Type B pancreatic cell (in vitro differentiated cells): ENCODE measurements at regions not wholly inside any gene's neighbourhood (a gene's known extent, or its start where the extent isn't known, plus 50 kb on each side); places are given as distances from the start of the nearest gene placed in this dataset.

Experiments
- DNase-seq: peaks from one replicate; pipeline ENCODE4 v3.0.0; 2021; ENCODE audit warnings: mixed read lengths; ENCODE audit not compliant: unreplicated experiment; ENCODE audit errors: extremely low spot score
- H3K27ac Mint-ChIP-seq: 2 replicates; pipeline ENCODE4 v1.8.0; 2021; ENCODE audit warnings: mild to moderate bottlenecking, mixed read lengths
- H3K27me3 Mint-ChIP-seq: 2 replicates; pipeline ENCODE4 v1.8.0; 2021; ENCODE audit warnings: mixed read lengths
- H3K36me3 Mint-ChIP-seq: 2 replicates; pipeline ENCODE4 v1.8.0; 2021; ENCODE audit warnings: mixed read lengths
- H3K4me1 Mint-ChIP-seq: one replicate; pipeline ENCODE4 v1.8.0; 2021; ENCODE audit warnings: mixed read lengths; ENCODE audit not compliant: unreplicated experiment
- H3K4me3 Mint-ChIP-seq: 2 replicates; pipeline ENCODE4 v1.8.0; 2021; ENCODE audit warnings: mild to moderate bottlenecking, mixed read lengths
- H3K9me3 Mint-ChIP-seq: 2 replicates; pipeline ENCODE4 v1.8.0; 2021; ENCODE audit warnings: mixed read lengths
- CTCF ChIP-seq: fragments of 200-600 bp; sonication (generic); conservative IDR thresholded peaks from 2 replicates; pipeline ENCODE4 v1.5.0; 2021; ENCODE audit warnings: antibody characterized with exemption, mild to moderate bottlenecking

- H3K9me3 Mint-ChIP-seq, result no peaks in the 10 kb centered on the region
- no peaks in the 10 kb centered on the region for H3K4me1 Mint-ChIP-seq
- H3K36me3 Mint-ChIP-seq, result no peaks in the 10 kb centered on the region
- H3K27me3 Mint-ChIP-seq, result no peaks in the 10 kb centered on the region
- H3K4me3 Mint-ChIP-seq, result no peak overlapping the region
- DNase-seq, result no peak
- TF ChIP-seq CTCF, result no peak
- no peak overlapping the region for H3K27ac Mint-ChIP-seq
Observed at GRCh38 chr18:67926929-67927864, 410.7 kb upstream of the DSEL start.

- H3K9me3 Mint-ChIP-seq, result no peaks in the 10 kb centered on the region
- H3K27me3 Mint-ChIP-seq, result no peaks in the 10 kb centered on the region
- H3K4me1 Mint-ChIP-seq, result no peaks in the 10 kb centered on the region
- TF ChIP-seq CTCF, result no peak
- DNase-seq, result no peak
- no peak overlapping the region for H3K27ac Mint-ChIP-seq
- H3K36me3 Mint-ChIP-seq, result no peaks in the 10 kb centered on the region
- no peak overlapping the region for H3K4me3 Mint-ChIP-seq
Observed at GRCh38 chr18:67924656-67925055, 408.1 kb upstream of the DSEL start.

GRCh38 chr18:67919316-67919715, 402.8 kb upstream of the DSEL start:
- no peak for DNase-seq
- Mint-ChIP-seq H3K9me3 (no peaks in the 10 kb centered on the region), H3K4me1 (peaks cover 4% of the 10 kb centered on the region), H3K4me3 (no peak overlapping the region), H3K27me3 (no peaks in the 10 kb centered on the region), H3K36me3 (no peaks in the 10 kb centered on the region), H3K27ac (no peak overlapping the region)
- TF ChIP-seq CTCF, result no peak

- no peak overlapping the region for H3K27ac Mint-ChIP-seq
- no peak for TF ChIP-seq CTCF
- no peaks in the 10 kb centered on the region for H3K27me3 Mint-ChIP-seq
- H3K36me3 Mint-ChIP-seq, result no peaks in the 10 kb centered on the region
- peaks cover 4% of the 10 kb centered on the region for H3K4me1 Mint-ChIP-seq
- no peak for DNase-seq
- H3K9me3 Mint-ChIP-seq, result no peaks in the 10 kb centered on the region
- H3K4me3 Mint-ChIP-seq, result no peak overlapping the region
Observed at GRCh38 chr18:67916097-67916496, 399.6 kb upstream of the DSEL start.

GRCh38 chr18:67913040-67913439, 396.5 kb upstream of the DSEL start:
- Mint-ChIP-seq H3K36me3 (no peaks in the 10 kb centered on the region), H3K27ac (no peak overlapping the region), H3K4me3 (no peak overlapping the region), H3K27me3 (no peaks in the 10 kb centered on the region), H3K9me3 (no peaks in the 10 kb centered on the region), H3K4me1 (peaks cover 4% of the 10 kb centered on the region)
- no peak for TF ChIP-seq CTCF
- DNase-seq, result no peak
